ENCODE measurements at regions not wholly inside any gene's neighbourhood (a gene's known extent, or its start where the extent isn't known, plus 50 kb on each side); places are given as distances from the start of the nearest gene placed in this dataset.

GRCh38 chr9:118473521-118473920, 769.3 kb downstream of the TLR4 start:
- TF ChIP-seq CTCF (IDR thresholded peaks at IDR 0.05) (no peak), EZH2phosphoT487 (IDR thresholded peaks at IDR 0.05) (no peak)
